GM19467 (cell line): ENCODE measurements at regions not wholly inside any gene's neighbourhood (a gene's known extent, or its start where the extent isn't known, plus 50 kb on each side); places are given as distances from the start of the nearest gene placed in this dataset.
"Not testable (repeated sequence)": the region's sequence is repeated elsewhere in the genome, so short reads cannot be mapped to it uniquely, and the experiment has no call there.

Experiments used
- ATAC-seq: cut with Tn5 transposase; IDR thresholded peaks from one replicate; pipeline ENCODE4 v1.9.1; 2021; ENCODE audit warnings: mild to moderate bottlenecking, moderate library complexity; ENCODE audit not compliant: unreplicated experiment

GRCh38 chr2:212914392-212914791 lies 237.0 kb downstream of the IKZF2 start:
- ATAC-seq, result no peak

DNA sequence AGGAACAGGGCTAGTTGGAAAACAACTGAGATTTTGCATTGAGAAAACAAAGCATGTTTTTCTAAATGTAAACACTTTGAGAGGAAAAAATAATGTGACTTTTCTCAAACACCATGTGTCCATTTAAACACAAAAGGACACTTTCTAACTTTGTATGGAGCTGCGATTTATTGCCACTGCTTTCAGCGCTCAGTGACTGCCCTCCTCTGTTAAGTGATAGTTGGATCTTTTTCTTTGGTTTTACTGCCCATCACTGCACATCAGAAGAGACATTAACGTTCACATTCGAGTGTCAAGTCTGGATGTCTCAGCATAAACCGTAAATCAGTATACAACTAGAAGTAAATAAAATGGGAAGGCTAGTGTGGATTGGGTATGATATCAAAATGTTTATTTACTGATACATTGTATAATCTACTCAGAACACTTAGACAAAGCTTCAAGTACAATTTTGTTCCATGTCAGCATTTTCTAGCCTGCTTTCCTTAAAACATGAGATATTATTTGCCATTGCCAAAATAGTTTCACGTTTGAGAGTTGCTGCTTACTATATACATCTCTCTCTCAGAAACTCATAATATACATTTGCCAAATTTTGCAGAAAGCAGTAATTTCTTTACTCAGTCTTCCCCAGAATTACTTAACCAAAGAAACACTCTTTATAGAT lies 237.6 kb downstream of the IKZF2 start:
- ATAC-seq, result no peak

DNA sequence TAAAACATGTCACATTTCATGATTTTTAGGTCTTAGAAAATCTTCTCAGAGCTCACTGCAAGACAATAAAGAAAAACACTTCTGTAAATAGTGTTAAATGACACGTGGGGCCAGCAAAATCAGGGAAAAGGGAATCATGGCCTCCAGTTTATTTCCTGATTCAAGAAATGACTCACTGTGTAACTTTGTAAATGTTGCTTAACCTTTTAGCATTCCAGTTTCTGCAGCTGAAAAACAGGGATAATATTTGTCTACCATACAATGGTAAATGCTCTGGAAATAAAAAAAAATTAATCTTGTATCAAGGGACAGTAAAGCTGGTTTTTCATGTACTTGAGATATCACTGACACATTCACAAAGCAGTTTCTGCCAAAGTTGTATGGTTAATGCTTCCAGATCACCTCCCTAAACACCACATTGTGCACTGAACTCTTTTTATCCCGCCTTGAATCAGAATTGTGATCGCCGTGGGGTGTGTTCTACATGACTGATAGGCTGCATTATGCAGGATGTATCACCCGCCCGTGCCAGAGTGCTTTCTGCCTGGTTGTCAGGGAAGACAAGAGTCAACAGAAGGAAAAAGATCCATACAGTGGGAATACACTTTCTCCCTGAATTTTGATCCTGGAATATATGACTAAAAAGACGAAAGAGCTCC lies 238.8 kb downstream of the IKZF2 start:
- no peak for ATAC-seq

DNA sequence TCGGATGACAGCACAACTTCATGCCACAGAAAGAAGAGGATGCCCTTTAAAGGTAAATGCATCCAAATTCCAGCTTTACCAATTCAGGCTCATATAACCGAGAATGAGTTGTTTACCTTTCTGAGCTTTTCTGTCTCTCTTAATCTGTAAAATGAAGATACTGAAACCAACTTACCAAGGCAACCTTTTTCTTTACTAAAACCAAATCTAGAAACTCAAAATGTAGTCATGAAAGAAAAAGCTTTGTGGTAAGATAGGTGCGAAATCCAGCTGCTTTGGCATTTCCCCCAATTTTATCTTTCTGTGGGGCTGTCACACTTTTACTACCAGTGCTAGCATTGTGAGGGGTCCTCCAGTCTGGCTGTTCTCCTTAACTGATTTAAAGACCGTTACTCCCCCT lies 240.4 kb downstream of the IKZF2 start:
- ATAC-seq, result no peak

GRCh38 chr2:212908682-212909435 lies 242.6 kb downstream of the IKZF2 start:
- ATAC-seq, result no peak

GRCh38 chr2:212908031-212908430 lies 243.4 kb downstream of the IKZF2 start:
- ATAC-seq, result no peak

GRCh38 chr2:212906620-212907019 lies 244.8 kb downstream of the IKZF2 start:
- no peak for ATAC-seq

GRCh38 chr2:212905640-212906201 lies 245.7 kb downstream of the IKZF2 start:
- no peak for ATAC-seq

- ATAC-seq, result no peak
These were observed 246.8 kb downstream of the IKZF2 start for GRCh38 chr2:212904646-212905045.

GRCh38 chr2:212903413-212903812 lies 248.0 kb downstream of the IKZF2 start:
- no peak for ATAC-seq

DNA sequence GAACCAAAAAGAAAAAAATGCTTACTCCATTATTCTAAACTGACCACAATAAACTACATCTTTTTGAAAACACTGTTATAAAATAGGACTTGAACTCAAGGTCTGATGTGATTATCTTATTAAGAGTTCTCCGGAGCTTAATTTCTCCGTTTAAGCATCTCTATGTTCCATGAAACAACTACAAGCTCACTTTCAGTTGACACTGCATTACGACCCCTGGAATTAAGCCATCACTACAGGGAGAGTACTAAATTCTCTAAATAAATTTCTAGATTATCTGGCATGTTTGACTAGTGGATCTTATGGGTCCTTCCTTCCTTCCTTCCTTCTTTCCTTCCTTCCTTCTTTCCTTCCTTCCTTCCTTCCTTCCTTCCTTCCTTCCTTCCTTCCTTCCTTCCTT lies 249.0 kb downstream of the IKZF2 start:
- no peak for ATAC-seq

- no peak for ATAC-seq
These were observed 249.7 kb downstream of the IKZF2 start for GRCh38 chr2:212901604-212902275.

DNA sequence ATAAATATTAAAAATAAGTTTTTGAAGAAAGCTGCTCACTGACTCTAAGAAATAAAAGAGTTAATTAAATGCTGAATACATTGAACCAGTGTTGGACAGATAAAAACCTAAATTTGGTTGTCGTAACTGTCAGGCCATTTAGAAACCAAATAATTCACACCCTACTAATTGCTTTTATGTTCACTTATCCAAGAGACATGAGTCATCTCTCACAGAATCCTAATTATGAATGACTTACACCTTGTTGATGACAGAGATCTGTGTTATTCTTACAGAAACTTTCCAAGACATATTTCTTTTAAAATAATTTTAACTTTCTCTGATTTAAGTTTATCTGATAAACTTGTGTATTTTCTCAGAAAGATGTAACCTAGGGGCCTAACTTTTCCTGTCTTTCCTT lies 250.7 kb downstream of the IKZF2 start:
- no peak for ATAC-seq

GRCh38 chr2:212898011-212898410 lies 253.4 kb downstream of the IKZF2 start:
- no peak for ATAC-seq

GRCh38 chr2:212897296-212897695 lies 254.1 kb downstream of the IKZF2 start:
- no peak for ATAC-seq

GRCh38 chr2:212894026-212894425 lies 257.4 kb downstream of the IKZF2 start:
- ATAC-seq, result no peak

- no peak for ATAC-seq
These were observed 258.2 kb downstream of the IKZF2 start for GRCh38 chr2:212893216-212893615.

DNA sequence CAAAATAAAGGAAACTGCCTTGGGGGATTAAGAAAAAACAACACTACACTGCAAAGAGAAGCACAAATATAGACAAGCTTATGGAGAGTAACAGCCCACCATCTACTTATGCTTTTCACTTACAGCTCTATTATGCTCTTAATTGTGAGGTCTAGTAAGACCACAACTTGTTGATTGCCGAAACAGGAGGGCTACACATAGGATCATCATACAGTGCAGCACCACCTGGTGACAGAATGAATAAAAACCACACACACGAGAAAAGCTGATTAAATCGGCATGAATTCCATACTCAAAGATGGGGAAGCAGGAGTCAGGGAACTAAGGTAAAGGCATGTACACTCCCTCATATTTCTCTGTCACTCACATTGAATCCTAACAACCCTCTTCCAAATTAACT lies 259.2 kb downstream of the IKZF2 start:
- ATAC-seq, result no peak

- ATAC-seq, result no peak
These were observed 259.8 kb downstream of the IKZF2 start for GRCh38 chr2:212891580-212891979.

GRCh38 chr2:212882626-212883025 lies 268.8 kb downstream of the IKZF2 start:
- ATAC-seq, result no peak

DNA sequence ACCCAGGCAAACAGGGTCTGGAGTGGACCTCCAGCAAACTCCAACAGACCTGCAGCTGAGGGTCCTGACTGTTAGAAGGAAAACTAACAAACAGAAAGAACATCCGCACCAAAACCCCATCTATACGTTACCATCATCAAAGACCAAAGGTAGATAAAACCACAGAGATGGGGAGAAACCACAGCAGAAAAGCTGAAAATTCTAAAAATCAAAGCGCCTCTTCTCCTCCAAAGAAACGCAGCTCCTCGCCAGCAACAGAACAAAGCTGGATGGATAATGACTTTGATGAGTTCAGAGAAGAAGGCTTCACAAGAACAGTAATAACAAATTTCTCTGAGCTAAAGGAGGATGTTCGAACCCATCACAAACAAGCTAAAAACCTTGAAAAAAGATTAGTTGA lies 274.9 kb downstream of the IKZF2 start:
- not testable (repeated sequence) for ATAC-seq
